OCI-LY3 (cell line): ENCODE measurements at regions not wholly inside any gene's neighbourhood (a gene's known extent, or its start where the extent isn't known, plus 50 kb on each side); places are given as distances from the start of the nearest gene placed in this dataset.

Experiments used
- EZH2phosphoT487 ChIP-seq: fragments of 200-600 bp; shearing (Covaris generic); IDR thresholded peaks from 2 replicates; pipeline ENCODE4 v1.6.1; 2018; ENCODE audit warnings: antibody characterized with exemption, mixed run types, low read depth
- TF ChIP-seq, protein P1 (sequence below): fragments of 200-600, 300-600 bp; sonication (generic); IDR thresholded peaks from 2 replicates; pipeline ENCODE4 v1.5.1; 2014; ENCODE audit warnings: antibody characterized with exemption, low read length, low read depth

DNA sequence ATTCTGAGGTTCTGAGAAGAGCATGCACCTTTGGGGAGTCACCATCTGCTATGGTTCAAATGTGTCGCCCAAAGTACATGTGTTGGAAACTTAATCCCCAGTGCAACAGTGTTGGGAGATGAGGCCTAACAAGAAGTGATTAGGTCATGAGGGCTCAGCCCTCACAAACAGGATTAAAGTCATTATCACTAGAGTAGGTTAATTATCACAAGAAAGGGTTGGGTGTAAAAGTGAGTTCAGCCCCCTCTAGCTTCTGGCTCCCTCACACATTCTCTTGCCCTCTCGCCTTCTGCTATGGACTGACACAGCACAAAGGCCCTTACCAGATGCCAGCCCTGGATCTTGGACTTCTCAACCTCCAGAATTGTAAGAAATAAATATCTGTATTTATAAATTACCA lies 100.3 kb upstream of the C10orf90 start:
- TF ChIP-seq, protein P1, sequence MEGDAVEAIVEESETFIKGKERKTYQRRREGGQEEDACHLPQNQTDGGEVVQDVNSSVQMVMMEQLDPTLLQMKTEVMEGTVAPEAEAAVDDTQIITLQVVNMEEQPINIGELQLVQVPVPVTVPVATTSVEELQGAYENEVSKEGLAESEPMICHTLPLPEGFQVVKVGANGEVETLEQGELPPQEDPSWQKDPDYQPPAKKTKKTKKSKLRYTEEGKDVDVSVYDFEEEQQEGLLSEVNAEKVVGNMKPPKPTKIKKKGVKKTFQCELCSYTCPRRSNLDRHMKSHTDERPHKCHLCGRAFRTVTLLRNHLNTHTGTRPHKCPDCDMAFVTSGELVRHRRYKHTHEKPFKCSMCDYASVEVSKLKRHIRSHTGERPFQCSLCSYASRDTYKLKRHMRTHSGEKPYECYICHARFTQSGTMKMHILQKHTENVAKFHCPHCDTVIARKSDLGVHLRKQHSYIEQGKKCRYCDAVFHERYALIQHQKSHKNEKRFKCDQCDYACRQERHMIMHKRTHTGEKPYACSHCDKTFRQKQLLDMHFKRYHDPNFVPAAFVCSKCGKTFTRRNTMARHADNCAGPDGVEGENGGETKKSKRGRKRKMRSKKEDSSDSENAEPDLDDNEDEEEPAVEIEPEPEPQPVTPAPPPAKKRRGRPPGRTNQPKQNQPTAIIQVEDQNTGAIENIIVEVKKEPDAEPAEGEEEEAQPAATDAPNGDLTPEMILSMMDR = no peak
- no peak for TF ChIP-seq EZH2phosphoT487
